ENCODE measurements at regions not wholly inside any gene's neighbourhood (a gene's known extent, or its start where the extent isn't known, plus 50 kb on each side); places are given as distances from the start of the nearest gene placed in this dataset.
A peak's percentile ranks its signal among the peaks of the same experiment; 100 is the strongest.

DNA sequence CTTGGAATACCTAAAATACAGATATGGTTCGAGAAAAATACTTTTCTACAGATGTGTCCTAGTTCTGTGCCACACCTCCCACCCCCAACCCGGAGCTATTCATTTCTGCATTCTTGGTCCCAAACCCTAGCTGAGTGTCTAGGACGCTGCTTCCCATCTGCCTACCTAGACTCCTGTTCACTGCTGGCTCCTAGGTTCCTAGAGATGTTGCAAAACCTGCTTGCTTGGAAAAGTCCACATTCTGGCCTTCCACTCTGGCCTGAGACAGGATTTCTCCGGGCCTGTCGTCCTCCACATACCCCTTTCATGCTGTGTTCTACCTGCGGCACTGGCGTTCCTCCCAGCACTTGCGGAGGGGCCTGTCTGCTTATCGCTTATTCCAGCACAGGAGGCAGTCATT is 165.8 kb upstream of the CTTNBP2NL start:
- DNase-seq: no peak

GRCh38 chr1:112231331-112231730 is 164.7 kb upstream of the CTTNBP2NL start:
- ATAC-seq (no peak), DNase-seq (no peak)

More for the DNA sequence above, 165.8 kb upstream of the CTTNBP2NL start:
- ATAC-seq: no peak

DNA sequence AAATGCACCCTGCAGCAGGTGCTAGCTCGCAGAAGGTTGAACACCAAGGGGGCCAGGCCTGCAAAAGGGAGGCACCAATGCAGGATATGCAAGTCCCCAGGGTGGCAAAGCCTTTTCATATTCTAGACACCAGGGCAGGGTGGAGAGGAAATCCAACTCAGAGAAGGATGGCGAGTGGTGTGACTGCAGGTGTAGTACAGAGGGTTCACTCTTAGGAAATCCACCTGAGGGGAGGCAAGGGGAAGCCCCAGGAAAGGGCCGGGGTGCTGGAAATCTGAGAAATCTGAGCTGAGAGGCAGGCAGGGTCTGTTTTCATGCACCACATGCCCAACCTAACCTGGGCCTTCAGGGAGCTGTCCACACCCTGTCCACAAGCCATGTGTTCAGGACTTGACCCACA is 163.2 kb upstream of the CTTNBP2NL start:
- no peak for ATAC-seq
- no peak for DNase-seq

DNA sequence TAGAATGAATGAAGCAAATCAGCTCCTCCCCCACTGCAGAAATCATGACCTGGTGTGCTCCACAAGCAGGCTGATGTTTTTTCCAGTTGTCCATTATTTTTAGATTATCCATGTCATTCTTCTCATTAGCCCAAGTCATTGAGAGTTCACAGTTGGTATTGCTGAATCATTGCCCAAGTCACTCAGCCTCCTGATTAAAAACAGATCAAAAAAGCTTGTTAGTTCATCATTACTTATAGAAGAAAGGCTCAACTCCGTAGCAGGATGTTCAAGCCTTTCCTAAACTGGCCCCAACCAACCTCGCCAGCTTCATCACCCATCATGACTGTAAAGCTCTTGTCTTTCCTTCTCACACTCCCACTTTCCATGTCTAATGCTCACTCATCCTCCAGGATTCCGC is 161.3 kb upstream of the CTTNBP2NL start:
- DNase-seq (no peak), ATAC-seq (no peak)

- no peak for DNase-seq
- ATAC-seq: no peak
Observed at GRCh38 chr1:112237983-112238545, 157.9 kb upstream of the CTTNBP2NL start.

- DNase-seq (no peak), ATAC-seq (no peak)
Observed at GRCh38 chr1:112239683-112240330, 156.2 kb upstream of the CTTNBP2NL start.

DNA sequence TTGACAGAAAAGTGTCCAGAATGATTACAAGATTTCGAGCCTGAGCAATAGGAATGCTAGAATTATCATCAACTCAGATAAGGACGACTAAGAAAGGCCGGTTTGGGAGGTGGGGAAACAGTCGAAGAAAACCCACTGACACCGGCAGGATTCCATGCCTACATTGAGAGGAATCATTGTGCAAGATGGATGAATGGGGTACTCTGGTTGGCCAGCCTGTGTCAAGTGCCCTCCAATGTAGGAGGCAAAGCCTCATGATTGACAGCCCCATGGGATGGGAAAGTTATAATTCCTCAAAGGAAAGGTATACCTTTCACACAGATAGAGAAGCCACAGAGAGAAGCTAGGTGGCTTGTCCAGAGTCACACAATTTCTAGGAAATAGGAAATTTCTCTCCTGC is 153.5 kb upstream of the CTTNBP2NL start:
- ATAC-seq (no peak), DNase-seq (no peak)

DNA sequence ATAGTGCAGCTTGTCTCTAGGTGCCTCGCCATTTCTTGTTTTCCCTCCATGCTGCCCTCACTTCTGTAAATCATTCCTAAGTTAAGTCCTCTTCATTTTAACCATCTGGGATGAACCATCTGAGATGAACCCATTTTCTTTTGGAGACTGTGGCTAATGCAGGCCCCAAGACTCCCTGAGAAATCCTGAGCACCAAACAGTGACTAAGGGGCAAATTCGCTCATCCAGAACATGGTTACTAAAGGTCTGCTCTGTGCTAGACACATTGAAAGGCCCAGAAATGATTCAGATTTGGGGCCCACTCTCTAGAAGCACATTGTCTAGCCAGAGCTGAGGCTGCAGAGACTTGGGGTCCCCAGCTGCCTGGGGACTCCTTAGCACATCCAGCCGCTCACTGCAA is 151.9 kb upstream of the CTTNBP2NL start:
- DNase-seq: no peak
- no peak for ATAC-seq

GRCh38 chr1:112245114-112245513 is 150.9 kb upstream of the CTTNBP2NL start:
- DNase-seq: no peak
- ATAC-seq: no peak

- DNase-seq (no peak), ATAC-seq (peak; percentile 25)
Observed at GRCh38 chr1:112247036-112247597, 148.9 kb upstream of the CTTNBP2NL start.

GRCh38 chr1:112247961-112248360 is 148.1 kb upstream of the CTTNBP2NL start:
- no peak for ATAC-seq
- no peak for DNase-seq

DNA sequence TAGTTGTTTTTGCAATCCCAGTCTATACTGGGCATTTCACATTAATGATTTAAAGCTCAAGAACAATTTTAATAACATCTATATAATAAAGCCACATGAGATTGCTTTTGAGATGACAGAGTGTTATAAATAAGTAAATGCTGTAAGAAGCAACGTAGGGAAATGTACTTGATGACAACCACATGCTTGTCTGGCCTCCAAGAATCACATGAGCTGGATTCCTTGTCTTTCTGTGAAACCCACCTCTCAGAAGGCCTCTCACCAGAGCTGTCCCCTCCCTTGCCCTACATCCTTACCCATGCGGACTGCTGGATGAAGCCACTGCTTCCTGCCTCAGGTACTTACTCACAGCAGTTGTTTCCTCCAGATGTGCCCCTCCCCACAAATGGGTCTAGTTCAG is 145.1 kb upstream of the CTTNBP2NL start:
- DNase-seq: no peak
- no peak for ATAC-seq

DNA sequence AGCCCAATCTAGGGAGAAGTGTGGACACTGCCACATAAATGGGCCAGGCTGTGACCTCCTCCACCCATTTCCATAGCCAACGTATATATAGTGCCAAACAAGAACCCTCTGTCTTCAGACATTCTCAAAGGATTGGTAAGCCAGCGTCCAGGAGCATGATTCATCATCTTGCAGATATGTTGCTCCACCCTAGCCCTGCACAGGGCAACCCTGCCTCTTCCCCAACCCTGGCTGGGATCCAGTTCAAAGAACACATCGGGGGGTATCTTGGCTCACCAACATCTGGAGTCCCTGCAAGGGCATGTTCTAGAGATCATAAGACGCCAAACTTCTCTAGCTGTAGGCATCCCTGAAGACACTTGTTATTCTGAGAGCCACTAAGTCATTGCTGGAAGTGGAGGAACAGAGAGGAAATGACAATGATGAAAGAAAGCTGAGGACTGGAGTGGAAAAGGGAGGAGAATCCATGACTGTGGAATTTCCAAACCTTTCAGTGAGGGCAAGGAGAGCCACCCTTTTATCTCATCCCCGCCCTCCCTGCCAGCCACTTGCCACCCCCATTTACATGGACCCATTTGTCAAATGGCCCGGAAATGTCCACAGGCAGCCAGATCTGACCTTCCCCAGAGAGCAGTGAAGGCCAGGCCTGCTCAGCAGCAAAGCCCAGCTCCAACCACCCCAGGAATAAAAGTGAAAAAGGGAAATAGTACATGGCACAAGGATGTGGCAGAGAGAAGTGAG is 144.1 kb upstream of the CTTNBP2NL start:
- no peak for ATAC-seq
- DNase-seq: no peak

- no peak for DNase-seq
- no peak for ATAC-seq
Observed at GRCh38 chr1:112253366-112253765, 142.6 kb upstream of the CTTNBP2NL start.

GRCh38 chr1:112255080-112255479 is 140.9 kb upstream of the CTTNBP2NL start:
- no peak for DNase-seq
- no peak for ATAC-seq

- DNase-seq (no peak), ATAC-seq (no peak)
Observed at GRCh38 chr1:112256411-112256810, 139.6 kb upstream of the CTTNBP2NL start.

DNA sequence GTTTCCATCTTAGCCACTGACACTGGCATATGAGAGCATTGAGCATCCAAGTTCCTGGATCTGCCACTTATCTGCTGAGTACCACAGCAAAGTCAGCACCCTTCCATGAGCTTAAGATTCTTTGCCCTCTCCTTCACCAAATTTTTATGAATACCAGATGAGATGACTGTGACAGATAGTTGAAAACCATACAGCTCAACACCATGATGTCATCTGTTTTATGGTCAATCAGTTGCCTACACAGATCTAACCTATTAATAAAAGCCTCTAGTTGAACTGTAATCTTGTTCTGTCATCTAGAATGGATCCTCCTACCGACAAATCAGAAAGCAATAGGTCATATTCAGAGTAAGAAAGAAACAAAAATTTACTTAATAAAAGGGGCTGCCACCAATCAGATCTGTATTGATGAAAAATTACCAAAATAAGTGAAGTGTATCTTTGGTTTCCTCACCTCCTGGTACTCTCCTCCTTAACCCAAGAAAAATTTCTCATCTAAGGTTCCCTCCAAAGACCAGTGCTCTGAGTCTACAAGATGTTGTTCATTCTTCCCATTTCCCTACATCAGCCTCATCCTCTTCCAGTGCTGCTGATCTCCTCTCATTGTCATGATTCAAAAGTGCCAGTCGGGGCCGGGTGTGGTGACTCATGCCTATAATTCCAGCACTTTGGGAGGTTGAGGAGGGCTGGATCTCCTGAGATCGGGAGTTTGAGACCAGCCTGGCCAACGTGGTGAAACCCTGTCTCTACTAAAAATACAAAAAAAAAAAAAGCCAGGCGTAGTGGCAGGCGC is 138.8 kb upstream of the CTTNBP2NL start:
- ATAC-seq (no peak), DNase-seq (no peak)

DNA sequence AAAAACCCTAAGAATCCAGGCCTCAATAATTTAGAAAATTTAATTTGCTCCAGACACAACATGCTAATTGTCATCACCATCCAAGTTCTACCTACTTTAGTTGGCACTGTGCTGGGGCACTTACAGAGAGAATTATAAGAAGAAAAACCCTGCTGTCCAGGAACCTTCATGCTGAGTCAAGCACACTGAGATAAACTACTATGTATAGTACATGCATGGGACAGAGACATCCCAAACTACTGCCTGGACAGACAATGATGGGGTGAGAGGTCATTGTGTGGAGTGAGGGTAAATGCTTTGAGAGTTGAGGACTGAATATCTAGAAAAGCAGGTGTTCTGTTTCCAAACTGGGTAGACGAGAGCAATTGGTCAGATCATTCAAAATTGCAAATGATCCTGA is 135.3 kb upstream of the CTTNBP2NL start:
- ATAC-seq: no peak
- DNase-seq: no peak

DNA sequence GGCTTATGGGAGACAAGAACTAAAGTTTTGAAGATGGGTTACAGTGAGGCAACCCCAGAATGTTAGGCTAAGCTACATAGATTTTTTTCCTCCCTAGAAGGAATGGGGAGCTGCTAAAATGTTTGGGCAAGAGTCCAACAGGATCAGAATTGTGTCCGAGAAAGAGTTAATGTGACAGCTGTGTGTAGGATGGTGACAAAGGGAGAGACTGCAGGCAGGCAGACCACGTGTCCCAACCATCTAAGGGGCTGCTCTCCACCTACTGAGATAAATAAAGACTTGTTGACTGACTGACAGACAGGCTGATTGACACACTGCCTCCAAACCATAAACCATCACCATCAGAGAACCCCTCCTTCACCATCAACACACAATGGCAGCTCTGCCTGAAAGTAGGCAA is 133.7 kb upstream of the CTTNBP2NL start:
- no peak for ATAC-seq
- no peak for DNase-seq

DNA sequence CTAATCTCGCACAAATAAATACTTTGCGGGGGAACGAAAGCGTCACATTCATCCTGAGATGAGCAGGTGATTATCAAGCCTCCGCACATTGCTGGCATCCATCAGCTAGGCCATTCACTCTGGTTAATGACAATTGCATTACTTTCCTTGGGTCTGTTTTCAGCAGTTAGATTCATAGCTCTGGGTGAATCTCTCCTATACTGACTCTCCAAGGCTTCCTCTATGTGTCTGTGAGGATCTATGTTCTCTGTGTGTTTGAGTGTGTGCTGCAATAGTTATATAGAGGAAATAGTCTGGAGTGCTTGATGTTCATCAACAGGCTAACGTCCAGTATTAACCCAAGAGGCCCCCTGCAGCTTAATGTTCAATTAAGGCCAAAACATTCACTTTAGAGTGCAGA is 133.0 kb upstream of the CTTNBP2NL start:
- ATAC-seq (no peak), DNase-seq (no peak)

GRCh38 chr1:112263453-112263852 is 132.6 kb upstream of the CTTNBP2NL start:
- DNase-seq (no peak), ATAC-seq (no peak)

- ATAC-seq: no peak
Observed at GRCh38 chr1:112264010-112264409, 132.0 kb upstream of the CTTNBP2NL start.

DNA sequence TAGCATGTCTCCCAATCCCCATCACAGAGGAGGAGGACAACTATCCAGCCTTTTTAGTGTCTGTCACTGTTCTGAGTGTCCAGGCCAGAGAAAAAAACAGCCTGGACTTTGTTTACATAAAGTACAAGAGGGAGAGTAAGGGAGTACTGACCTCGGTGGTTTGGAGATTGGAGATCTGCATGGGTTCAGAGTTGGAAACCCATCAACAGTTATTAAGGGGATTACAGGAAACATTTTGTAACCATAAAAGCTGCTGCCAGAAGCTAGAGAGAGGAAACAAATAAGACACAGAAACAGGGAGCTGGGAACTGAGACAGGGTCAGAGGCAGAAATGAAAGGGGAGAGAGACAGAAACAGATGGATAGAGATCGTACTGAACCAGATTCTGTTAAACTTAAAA is 131.5 kb upstream of the CTTNBP2NL start:
- ATAC-seq: no peak
- no peak for DNase-seq

More at GRCh38 chr1:112264010-112264409, 132.0 kb upstream of the CTTNBP2NL start:
- no peak for DNase-seq
